Natural killer cell (primary cell): ENCODE measurements at regions not wholly inside any gene's neighbourhood (a gene's known extent, or its start where the extent isn't known, plus 50 kb on each side); places are given as distances from the start of the nearest gene placed in this dataset.

Experiments used
- ATAC-seq, 3 donors: fragments of 150-1000 bp in 2 of 3; fragments of 200-7000 bp in 1 of 3; cut with Tn5 transposase; 1 replicate in 1 of 3; 2 replicates in 2 of 3; pipeline ENCODE4 v1.10.0; 2021; ENCODE audit warnings: mild to moderate bottlenecking in 2 of 3, moderate library complexity in 2 of 3
- DNase-seq, 2 donors: peaks; one replicate each; pipeline versions ENCODE4 v3.0.0 to v3.0.0-alpha.2; 2013 to 2021; ENCODE audit warnings: mixed read lengths in 1 of 2
- H3K27ac ChIP-seq: one replicate; pipeline ENCODE4 v1.5.1; 2013; ENCODE audit warnings: mild to moderate bottlenecking, low read length
- H3K27me3 ChIP-seq: one replicate; pipeline ENCODE4 v1.6.1; 2013; ENCODE audit warnings: low read length; ENCODE audit not compliant: control insufficient read depth, insufficient read depth
- H3K36me3 ChIP-seq: one replicate; pipeline ENCODE4 v1.6.1; 2013; ENCODE audit warnings: low read length; ENCODE audit not compliant: control insufficient read depth, insufficient read depth
- H3K4me1 ChIP-seq: one replicate; pipeline ENCODE4 v1.6.1; 2013; ENCODE audit warnings: low read length; ENCODE audit not compliant: control insufficient read depth, insufficient read depth
- H3K4me3 ChIP-seq: one replicate; pipeline ENCODE4 v1.5.1; 2013; ENCODE audit warnings: low read length
- H3K9me3 ChIP-seq: one replicate; pipeline ENCODE4 v1.6.1; 2013; ENCODE audit warnings: low read length; ENCODE audit not compliant: control insufficient read depth, insufficient read depth
- H3K27ac Mint-ChIP-seq, 2 donors: one replicate each; pipeline ENCODE4 v1.8.0; 2022; ENCODE audit warnings: mild to moderate bottlenecking in 2 of 2, mixed read lengths in 2 of 2, moderate library complexity in 1 of 2
- H3K27me3 Mint-ChIP-seq, 2 donors: one replicate each; pipeline ENCODE4 v1.8.0; 2022; ENCODE audit warnings: low read depth in 2 of 2, mixed read lengths in 2 of 2
- H3K36me3 Mint-ChIP-seq: one replicate; pipeline ENCODE4 v1.8.0; 2022; ENCODE audit warnings: mixed read lengths
- H3K4me1 Mint-ChIP-seq, 2 donors: one replicate each; pipeline ENCODE4 v1.8.0; 2022; ENCODE audit warnings: mixed read lengths in 2 of 2
- H3K4me3 Mint-ChIP-seq: one replicate; pipeline ENCODE4 v1.8.0; 2022; ENCODE audit warnings: mild to moderate bottlenecking, moderate library complexity, mixed read lengths
- H3K9me3 Mint-ChIP-seq, 2 donors: one replicate each; pipeline ENCODE4 v1.8.0; 2022; ENCODE audit warnings: mixed read lengths in 2 of 2
- WGBS: methylation state at CpG from one replicate; pipeline ENCODE4 v1.1.7; 2013; ENCODE audit warnings: missing lambda C conversion rate; ENCODE audit not compliant: insufficient coverage; 5-methylcytosine and 5-hydroxymethylcytosine counted together
- intact Hi-C: fragments of 100-400 bp; cut with micrococcal nuclease; formaldehyde crosslinking; loops from one replicate; pipeline ENCODE4 v1.14.2; 2022
- TF ChIP-seq, protein P1 (sequence below): fragments of 200-600 bp; IDR thresholded peaks from one replicate; pipeline ENCODE4 v1.8.0; 2022; ENCODE audit warnings: antibody characterized with exemption

DNA sequence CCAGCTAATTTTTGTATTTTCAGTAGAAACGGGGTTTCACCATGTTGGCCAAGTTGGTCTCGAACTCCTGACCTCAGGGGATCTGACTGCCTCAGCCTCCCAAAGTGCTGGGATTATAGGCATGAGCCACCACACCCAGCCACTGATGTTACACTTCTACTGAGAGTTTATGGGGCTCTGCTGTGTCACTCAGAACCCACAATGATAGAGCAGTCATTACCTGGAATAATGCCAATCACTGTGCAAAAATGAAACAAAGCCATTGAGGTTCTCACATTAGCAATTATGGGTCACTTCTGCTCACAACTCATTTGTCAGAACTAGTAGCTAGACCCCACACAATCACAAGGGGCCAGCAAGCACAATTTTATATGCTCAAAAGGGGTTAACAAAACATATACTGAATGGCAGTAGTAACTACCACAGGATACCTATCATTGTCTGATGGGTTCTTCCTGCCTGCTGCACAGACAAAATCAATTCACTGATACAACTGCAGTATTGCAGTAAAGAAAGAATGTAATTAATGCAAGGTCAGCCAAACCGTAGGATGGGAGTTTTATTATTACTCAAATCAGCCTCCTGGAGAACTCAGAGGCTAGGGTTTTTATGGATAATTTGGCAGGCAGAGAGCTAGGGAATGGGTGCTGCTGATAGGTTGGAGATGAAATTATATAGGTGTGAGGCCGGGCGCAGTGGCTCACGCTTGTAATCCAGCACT lies 72.1 kb upstream of the TRIM24 start:
- H3K4me1 ChIP-seq, result no peaks in the 10 kb centered on the region
- no peaks in the 10 kb centered on the region for H3K36me3 Mint-ChIP-seq
- no peaks in the 10 kb centered on the region for H3K27me3 ChIP-seq
- WGBS, result 89% methylated on average over 6 of the region's 6 CpGs
- H3K9me3 ChIP-seq, result no peaks in the 10 kb centered on the region
- H3K27ac ChIP-seq, result no peak overlapping the region
- intact Hi-C loops, result no loop called here
- DNase-seq (no peak), ATAC-seq (peak in 1 of 3 donors; percentile 39)
- H3K4me1 Mint-ChIP-seq, result no peaks in the 10 kb centered on the region
- no peaks in the 10 kb centered on the region for H3K27me3 Mint-ChIP-seq
- H3K27ac Mint-ChIP-seq, result no peak overlapping the region
- H3K4me3 Mint-ChIP-seq, result no peak overlapping the region
- H3K36me3 ChIP-seq, result no peaks in the 10 kb centered on the region
- H3K9me3 Mint-ChIP-seq, result no peaks in the 10 kb centered on the region
- TF ChIP-seq, protein P1, sequence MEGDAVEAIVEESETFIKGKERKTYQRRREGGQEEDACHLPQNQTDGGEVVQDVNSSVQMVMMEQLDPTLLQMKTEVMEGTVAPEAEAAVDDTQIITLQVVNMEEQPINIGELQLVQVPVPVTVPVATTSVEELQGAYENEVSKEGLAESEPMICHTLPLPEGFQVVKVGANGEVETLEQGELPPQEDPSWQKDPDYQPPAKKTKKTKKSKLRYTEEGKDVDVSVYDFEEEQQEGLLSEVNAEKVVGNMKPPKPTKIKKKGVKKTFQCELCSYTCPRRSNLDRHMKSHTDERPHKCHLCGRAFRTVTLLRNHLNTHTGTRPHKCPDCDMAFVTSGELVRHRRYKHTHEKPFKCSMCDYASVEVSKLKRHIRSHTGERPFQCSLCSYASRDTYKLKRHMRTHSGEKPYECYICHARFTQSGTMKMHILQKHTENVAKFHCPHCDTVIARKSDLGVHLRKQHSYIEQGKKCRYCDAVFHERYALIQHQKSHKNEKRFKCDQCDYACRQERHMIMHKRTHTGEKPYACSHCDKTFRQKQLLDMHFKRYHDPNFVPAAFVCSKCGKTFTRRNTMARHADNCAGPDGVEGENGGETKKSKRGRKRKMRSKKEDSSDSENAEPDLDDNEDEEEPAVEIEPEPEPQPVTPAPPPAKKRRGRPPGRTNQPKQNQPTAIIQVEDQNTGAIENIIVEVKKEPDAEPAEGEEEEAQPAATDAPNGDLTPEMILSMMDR, result no peak
- H3K4me3 ChIP-seq, result no peak overlapping the region

DNA sequence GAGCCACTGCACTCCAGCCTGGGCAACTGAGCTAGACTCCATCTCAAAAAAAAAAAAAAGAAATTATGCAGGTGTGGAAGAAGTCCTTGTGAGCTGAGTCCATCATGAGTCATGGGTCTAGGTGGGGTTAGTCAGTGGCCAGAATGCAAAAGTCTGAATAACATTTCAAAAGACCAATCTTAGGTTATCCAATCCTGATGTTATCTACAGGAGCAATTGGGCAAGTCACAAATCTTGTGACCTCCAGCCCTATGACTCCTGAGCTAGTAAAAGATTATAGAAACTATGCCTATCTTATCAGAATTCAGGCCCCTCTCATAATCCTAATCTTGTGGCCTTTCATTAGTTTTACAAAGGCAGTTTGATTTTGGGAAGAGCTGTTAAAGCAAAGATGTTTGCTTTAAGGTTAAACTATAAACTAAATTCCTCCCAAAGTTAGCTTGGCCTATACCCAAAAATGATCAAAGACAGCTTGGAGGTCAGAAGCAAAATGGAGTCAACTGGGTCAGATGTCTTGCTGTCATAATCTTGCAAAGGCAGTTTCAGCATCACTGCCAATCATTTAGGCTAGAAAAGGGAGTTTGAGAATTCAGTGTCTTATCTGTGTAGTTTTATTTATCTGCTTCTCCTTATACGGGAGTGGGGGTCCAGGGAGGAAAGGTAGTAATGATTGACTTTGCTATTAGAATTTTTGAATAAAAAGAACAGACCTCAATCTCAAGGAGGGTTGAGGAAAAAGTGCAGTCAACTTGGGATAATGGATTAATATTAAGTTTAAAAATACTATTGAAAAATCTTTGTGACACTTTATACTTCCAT lies 71.2 kb upstream of the TRIM24 start:
- ATAC-seq, result peak in 1 of 3 donors; percentile 17
- 75% methylated on average over 1 of the region's 1 CpG for WGBS

GRCh38 chr7:138395763-138396162 lies 64.3 kb upstream of the TRIM24 start:
- DNase-seq (no peak), ATAC-seq (no peak)
- Histone ChIP-seq H3K9me3 (no peaks in the 10 kb centered on the region), H3K36me3 (no peaks in the 10 kb centered on the region), H3K4me3 (no peak overlapping the region), H3K27me3 (no peaks in the 10 kb centered on the region), H3K4me1 (no peaks in the 10 kb centered on the region), H3K27ac (no peak overlapping the region)
- H3K36me3 Mint-ChIP-seq, result no peaks in the 10 kb centered on the region
- H3K9me3 Mint-ChIP-seq, result no peaks in the 10 kb centered on the region
- H3K4me3 Mint-ChIP-seq, result no peak overlapping the region
- H3K27me3 Mint-ChIP-seq, result no peaks in the 10 kb centered on the region
- 87% methylated on average over 2 of the region's 3 CpGs for WGBS
- no peaks in the 10 kb centered on the region for H3K4me1 Mint-ChIP-seq
- intact Hi-C loops, result no loop called here
- H3K27ac Mint-ChIP-seq, result no peak overlapping the region
- TF ChIP-seq, protein P1, result no peak

More for the DNA sequence above, 71.2 kb upstream of the TRIM24 start:
- Mint-ChIP-seq H3K4me3 (no peak overlapping the region), H3K4me1 (no peaks in the 10 kb centered on the region), H3K27ac (no peak overlapping the region), H3K27me3 (no peaks in the 10 kb centered on the region), H3K9me3 (no peaks in the 10 kb centered on the region), H3K36me3 (no peaks in the 10 kb centered on the region)
- no peaks in the 10 kb centered on the region for H3K27me3 ChIP-seq
- TF ChIP-seq, protein P1, result no peak
- no peak overlapping the region for H3K4me3 ChIP-seq
- H3K36me3 ChIP-seq, result no peaks in the 10 kb centered on the region
- H3K27ac ChIP-seq, result no peak overlapping the region
- H3K4me1 ChIP-seq, result no peaks in the 10 kb centered on the region
- H3K9me3 ChIP-seq, result no peaks in the 10 kb centered on the region
- no peak for DNase-seq
- intact Hi-C loops, result no loop called here
